Body of pancreas (tissue), 4 donors: ENCODE measurements at regions not wholly inside any gene's neighbourhood (a gene's known extent, or its start where the extent isn't known, plus 50 kb on each side); places are given as distances from the start of the nearest gene placed in this dataset.

Experiments
- ATAC-seq: fragments of 150-250 bp; one replicate; pipeline ENCODE4 v1.9.1; 2016
- DNase-seq, 4 donors: peaks; one replicate each; pipeline ENCODE4 v3.0.0-alpha.2; 2019
- H3K27ac ChIP-seq, 4 donors: fragments of 200-600 bp; sonication (generic); 1 replicate in 3 of 4; 2 replicates in 1 of 4; pipeline versions ENCODE4 v1.5.1 to v1.6.1; 2016 to 2019; ENCODE audit warnings: mild to moderate bottlenecking in 1 of 4, mixed read lengths in 1 of 4, moderate library complexity in 1 of 4
- H3K27me3 ChIP-seq, 2 donors: fragments of 200-600 bp; sonication (generic); one replicate each; pipeline ENCODE4 v1.6.0; 2016; ENCODE audit warnings: mild to moderate bottlenecking in 1 of 2
- H3K36me3 ChIP-seq, 2 donors: fragments of 200-600 bp; sonication (generic); replicated peaks in 1 of 2; 2 replicates each; pipeline ENCODE4 v1.5.1; 2016; ENCODE audit warnings: low read depth in 2 of 2; ENCODE audit not compliant: insufficient read depth in 1 of 2
- H3K4me1 ChIP-seq: fragments of 200-600 bp; sonication (generic); one replicate; pipeline ENCODE4 v1.6.0; 2016
- H3K4me3 ChIP-seq, 2 donors: fragments of 200-600 bp; sonication (generic); 1 replicate in 1 of 2; 2 replicates in 1 of 2; pipeline ENCODE4 v1.5.1; 2016 to 2019
- H3K9me3 ChIP-seq, 3 donors: fragments of 200-600 bp; sonication (generic); 1 replicate in 2 of 3; 2 replicates in 1 of 3; pipeline ENCODE4 v1.5.1; 2016
- POLR2A ChIP-seq, 3 donors: fragments of 450-650 bp; IDR thresholded peaks; one replicate each; pipeline ENCODE4 v1.6.1; 2016; ENCODE audit warnings: antibody characterized with exemption in 3 of 3, mild to moderate bottlenecking in 2 of 3
- WGBS, 2 donors: methylation state at CpG; one replicate each; pipeline ENCODE4 v1.1.5; 2017; 5-methylcytosine and 5-hydroxymethylcytosine counted together
- intact Hi-C: fragments of 100-400 bp; cut with DNase I; formaldehyde crosslinking; loops from one replicate; pipeline ENCODE4 v1.15.1; 2023
- TF ChIP-seq, protein P1 (sequence below), 7 experiments: fragments of 450-650 bp in 4 of 7; fragments of 200-600 bp in 3 of 7; sonication (generic) in 3 of 7; IDR thresholded peaks; one replicate each; pipeline ENCODE4 v1.5.1; 2016 to 2019; ENCODE audit warnings: antibody characterized with exemption in 7 of 7

DNA sequence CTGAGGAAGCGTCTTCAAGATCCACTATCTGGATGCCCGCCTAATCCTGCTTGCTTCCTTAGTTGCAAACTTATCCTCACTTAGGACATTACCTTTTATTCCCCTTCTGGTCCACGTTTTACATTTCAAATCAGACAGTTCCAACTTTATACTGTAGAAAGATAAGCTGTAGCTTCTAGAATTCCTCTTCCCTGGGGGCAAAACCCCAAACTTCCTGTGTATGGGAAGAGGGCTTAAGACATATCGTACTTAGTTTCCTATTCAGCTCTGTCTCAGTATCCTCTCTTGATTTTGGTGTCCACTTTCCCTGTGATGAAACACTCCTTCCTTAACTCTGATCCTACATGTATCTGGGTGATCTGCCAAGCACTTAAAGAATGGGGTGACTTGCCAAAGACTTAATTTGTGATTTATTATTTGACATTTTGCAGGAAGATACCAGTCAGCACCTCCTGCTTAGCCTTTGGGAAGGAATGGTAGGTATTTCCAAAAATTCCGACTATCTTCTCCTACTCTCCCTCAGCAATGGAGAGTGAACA is 245.2 kb downstream of the CDCA7 start:
- ATAC-seq, result no peak
- no peaks in the 10 kb centered on the region for H3K9me3 ChIP-seq
- no peak for DNase-seq
- H3K4me1 ChIP-seq, result no peaks in the 10 kb centered on the region
- WGBS, 2 donors, result 67 to 71% methylated on average over 5 of the region's 5 CpGs
- no peaks in the 10 kb centered on the region for H3K27me3 ChIP-seq
- no peak overlapping the region for H3K27ac ChIP-seq
- no peak for TF ChIP-seq POLR2A (IDR thresholded peaks at IDR 0.05)
- TF ChIP-seq, protein P1, sequence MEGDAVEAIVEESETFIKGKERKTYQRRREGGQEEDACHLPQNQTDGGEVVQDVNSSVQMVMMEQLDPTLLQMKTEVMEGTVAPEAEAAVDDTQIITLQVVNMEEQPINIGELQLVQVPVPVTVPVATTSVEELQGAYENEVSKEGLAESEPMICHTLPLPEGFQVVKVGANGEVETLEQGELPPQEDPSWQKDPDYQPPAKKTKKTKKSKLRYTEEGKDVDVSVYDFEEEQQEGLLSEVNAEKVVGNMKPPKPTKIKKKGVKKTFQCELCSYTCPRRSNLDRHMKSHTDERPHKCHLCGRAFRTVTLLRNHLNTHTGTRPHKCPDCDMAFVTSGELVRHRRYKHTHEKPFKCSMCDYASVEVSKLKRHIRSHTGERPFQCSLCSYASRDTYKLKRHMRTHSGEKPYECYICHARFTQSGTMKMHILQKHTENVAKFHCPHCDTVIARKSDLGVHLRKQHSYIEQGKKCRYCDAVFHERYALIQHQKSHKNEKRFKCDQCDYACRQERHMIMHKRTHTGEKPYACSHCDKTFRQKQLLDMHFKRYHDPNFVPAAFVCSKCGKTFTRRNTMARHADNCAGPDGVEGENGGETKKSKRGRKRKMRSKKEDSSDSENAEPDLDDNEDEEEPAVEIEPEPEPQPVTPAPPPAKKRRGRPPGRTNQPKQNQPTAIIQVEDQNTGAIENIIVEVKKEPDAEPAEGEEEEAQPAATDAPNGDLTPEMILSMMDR (IDR thresholded peaks at IDR 0.05), result no peak
- H3K36me3 ChIP-seq, result no peaks in the 10 kb centered on the region
- intact Hi-C loops, result no loop called here
- H3K4me3 ChIP-seq, result no peak overlapping the region

DNA sequence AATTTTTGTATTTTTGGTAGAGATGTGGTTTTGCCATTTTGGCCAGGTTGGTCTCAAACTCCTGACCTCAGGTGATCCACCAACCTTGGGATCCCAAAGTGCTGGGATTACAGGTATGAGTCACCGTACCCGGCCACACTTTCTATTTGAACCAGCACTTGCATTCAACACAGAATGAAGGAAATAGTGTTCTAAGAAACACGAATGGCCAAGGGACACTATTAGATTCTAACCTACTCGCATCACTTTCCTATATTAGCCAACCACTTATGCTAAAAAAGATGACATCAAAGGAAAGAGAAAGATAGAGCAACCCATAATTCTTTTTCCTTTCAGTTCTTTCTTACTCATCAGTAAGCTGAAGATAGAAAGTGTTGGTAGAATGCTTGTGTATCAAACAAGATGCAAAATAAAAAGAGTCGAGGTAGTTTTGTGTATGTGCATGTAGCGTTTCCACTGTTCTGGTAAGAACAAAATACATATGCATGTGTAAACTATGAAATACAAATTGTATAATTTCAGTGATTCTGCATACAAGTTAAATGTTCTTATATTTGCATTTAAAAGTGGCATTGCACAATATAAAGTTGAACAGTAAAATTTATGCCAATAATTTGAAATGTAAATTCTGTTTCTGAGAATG is 247.6 kb downstream of the CDCA7 start:
- no peaks in the 10 kb centered on the region for H3K4me1 ChIP-seq
- ATAC-seq (no peak), DNase-seq (no peak)
- H3K27me3 ChIP-seq, result no peaks in the 10 kb centered on the region
- no peaks in the 10 kb centered on the region for H3K36me3 ChIP-seq
- no peak for TF ChIP-seq POLR2A (IDR thresholded peaks at IDR 0.05)
- TF ChIP-seq, protein P1 (IDR thresholded peaks at IDR 0.05), result no peak
- H3K4me3 ChIP-seq, result no peak overlapping the region
- H3K27ac ChIP-seq, result no peak overlapping the region
- WGBS, 2 donors, result 87 to 88% methylated on average over 6 of the region's 6 CpGs
- no peaks in the 10 kb centered on the region for H3K9me3 ChIP-seq
- intact Hi-C loops, result no loop called here

DNA sequence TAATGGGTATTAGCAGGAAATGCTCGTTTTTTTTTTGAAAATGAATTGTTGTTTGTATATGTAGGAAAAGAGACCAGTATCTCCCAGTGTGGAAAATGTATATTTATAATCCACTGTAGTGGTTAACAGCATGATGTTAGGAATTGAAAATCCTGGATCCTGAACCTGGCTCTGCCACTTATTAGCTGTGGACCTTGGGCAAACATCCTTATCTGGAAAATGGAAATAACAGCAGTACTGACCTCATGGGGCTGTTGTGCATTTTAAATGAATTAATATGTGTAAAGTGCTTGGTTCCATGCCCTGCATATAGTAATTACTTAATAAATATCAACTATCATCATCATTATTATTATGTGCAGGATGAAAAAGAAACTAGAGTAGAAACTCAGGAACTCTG is 251.3 kb downstream of the CDCA7 start:
- Histone ChIP-seq H3K9me3 (no peaks in the 10 kb centered on the region), H3K27ac (no peak overlapping the region), H3K36me3 (no peaks in the 10 kb centered on the region), H3K27me3 (no peaks in the 10 kb centered on the region), H3K4me1 (no peaks in the 10 kb centered on the region), H3K4me3 (no peak overlapping the region)
- intact Hi-C loops, result no loop called here
- ATAC-seq (no peak), DNase-seq (no peak)
- 9 to 24% methylated on average over 1 of the region's 1 CpG for WGBS, 2 donors
- no peak for TF ChIP-seq POLR2A (IDR thresholded peaks at IDR 0.05)
- TF ChIP-seq, protein P1 (IDR thresholded peaks at IDR 0.05), result no peak

DNA sequence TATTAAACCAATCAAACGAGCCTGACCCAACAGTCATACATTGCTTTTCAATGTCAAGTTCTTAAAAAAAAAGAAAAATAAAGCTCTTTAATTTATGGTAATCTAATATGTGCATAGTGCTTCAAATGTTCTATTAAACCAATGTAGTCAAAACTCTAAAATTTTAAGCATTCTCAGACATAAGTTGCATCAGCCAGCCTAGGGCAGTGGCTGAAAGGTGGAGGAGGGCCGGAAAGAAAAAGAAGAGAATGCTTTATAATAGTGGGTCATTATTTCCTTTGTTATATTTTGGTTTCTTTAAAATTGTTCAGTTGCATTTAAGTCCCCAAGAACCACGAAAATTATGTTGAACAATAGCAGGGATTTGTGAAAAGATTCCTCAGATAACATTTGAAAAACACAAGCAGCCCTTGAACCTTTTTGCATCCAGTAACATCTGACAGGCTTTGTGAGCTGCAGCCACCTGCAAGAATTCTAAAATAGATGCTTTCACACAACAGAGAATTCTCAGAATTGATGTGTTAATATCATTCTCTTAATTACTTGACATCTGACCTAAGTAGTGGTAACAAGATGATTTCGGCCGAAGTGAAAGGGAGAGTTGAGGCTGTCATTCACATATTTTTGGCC is 252.1 kb downstream of the CDCA7 start:
- no peak for DNase-seq
- Histone ChIP-seq H3K36me3 (no peaks in the 10 kb centered on the region), H3K9me3 (no peaks in the 10 kb centered on the region), H3K4me1 (no peaks in the 10 kb centered on the region), H3K4me3 (no peak overlapping the region), H3K27ac (no peak overlapping the region), H3K27me3 (no peaks in the 10 kb centered on the region)
- intact Hi-C loops, result no loop called here
- TF ChIP-seq, protein P1 (IDR thresholded peaks at IDR 0.05), result no peak
- TF ChIP-seq POLR2A (IDR thresholded peaks at IDR 0.05), result no peak
- 71 to 74% methylated on average over 5 of the region's 5 CpGs for WGBS, 2 donors
- no peak for ATAC-seq
